Uterus (tissue), 3 donors: ENCODE measurements at regions not wholly inside any gene's neighbourhood (a gene's known extent, or its start where the extent isn't known, plus 50 kb on each side); places are given as distances from the start of the nearest gene placed in this dataset.
"Not testable (repeated sequence)": the region's sequence is repeated elsewhere in the genome, so short reads cannot be mapped to it uniquely, and the experiment has no call there.

Experiments
- DNase-seq, 2 donors: peaks; one replicate each; pipeline ENCODE4 v3.0.0-alpha.2; 2019 to 2020
- H3K27ac ChIP-seq, 2 donors: fragments of 200-600 bp; sonication (generic); 1 replicate in 1 of 2; 2 replicates in 1 of 2; pipeline ENCODE4 v1.5.1; 2016 to 2018
- H3K27me3 ChIP-seq, 2 donors: fragments of 200-600 bp; sonication (generic); one replicate each; pipeline ENCODE4 v1.5.1; 2018 to 2019; ENCODE audit warnings: control low read depth in 1 of 2
- H3K36me3 ChIP-seq, 2 donors: fragments of 200-600 bp; sonication (generic); one replicate each; pipeline ENCODE4 v1.5.1; 2019; ENCODE audit warnings: control low read depth in 1 of 2
- H3K4me1 ChIP-seq, 2 donors: fragments of 200-600 bp; sonication (generic); one replicate each; pipeline ENCODE4 v1.5.1; 2018 to 2019; ENCODE audit warnings: control low read depth in 1 of 2
- H3K4me3 ChIP-seq, 2 donors: fragments of 200-600 bp; sonication (generic); 1 replicate in 1 of 2; 2 replicates in 1 of 2; pipeline ENCODE4 v1.5.1; 2018 to 2019; ENCODE audit warnings: mild to moderate bottlenecking in 1 of 2
- H3K9me3 ChIP-seq, 2 donors: fragments of 200-600 bp; sonication (generic); one replicate each; pipeline ENCODE4 v1.5.1; 2019; ENCODE audit warnings: control low read depth in 1 of 2
- CTCF ChIP-seq, 4 experiments: fragments of 200-600 bp in 2 of 4; fragments of 450-650 bp in 2 of 4; sonication (generic) in 2 of 4; IDR thresholded peaks; one replicate each; pipeline ENCODE4 v1.5.1; 2016 to 2019; ENCODE audit warnings: antibody characterized with exemption in 4 of 4, mild to moderate bottlenecking in 2 of 4, moderate library complexity in 1 of 4
- POLR2A ChIP-seq, 2 donors: fragments of 450-650 bp; IDR thresholded peaks; one replicate each; pipeline ENCODE4 v1.6.1; 2016; ENCODE audit warnings: antibody characterized with exemption in 2 of 2, mild to moderate bottlenecking in 1 of 2, moderate library complexity in 1 of 2
- intact Hi-C: fragments of 100-400 bp; cut with DNase I; formaldehyde crosslinking; loops from one replicate; pipeline ENCODE4 v1.15.1; 2023; ENCODE audit warnings: low total_unique reads
- donor health status: DM: yes; HTN: yes; CAD: no.

DNA sequence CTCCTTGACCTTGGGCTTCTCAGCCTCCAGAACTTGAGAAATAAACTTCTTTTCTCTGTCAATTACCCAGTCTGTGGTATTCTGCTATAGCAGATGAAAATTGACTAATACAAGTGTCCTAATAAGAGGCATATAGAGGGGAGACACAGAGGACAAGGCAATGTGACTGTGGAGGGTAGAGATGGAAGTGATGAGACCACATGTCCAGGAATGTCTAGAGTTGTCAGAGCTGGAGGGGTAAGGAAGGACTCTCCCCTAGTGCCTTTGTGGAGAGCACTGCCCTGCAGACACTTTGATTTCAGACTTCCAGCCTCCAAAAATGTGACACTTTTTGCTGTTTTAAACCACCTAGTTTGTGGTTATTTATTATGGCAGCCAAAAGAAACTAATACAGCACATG, 74.4 kb downstream of the ACKR3 start:
- intact Hi-C loops, result no loop called here
- no peak for DNase-seq
- peak overlapping the region; percentile 76 to 91 for H3K27ac ChIP-seq

GRCh38 chr2:236644502-236644911, 74.9 kb downstream of the ACKR3 start:
- intact Hi-C loops, result no loop called here
- H3K9me3 ChIP-seq, result no peaks in the 10 kb centered on the region
- H3K4me3 ChIP-seq, result no peak overlapping the region
- H3K4me1 ChIP-seq, result no peaks in the 10 kb centered on the region
- peak in 1 of 2 donors; percentile 9 for DNase-seq
- TF ChIP-seq POLR2A (IDR thresholded peaks at IDR 0.05) (no peak), CTCF (IDR thresholded peaks at IDR 0.05) (no peak)
- no peaks in the 10 kb centered on the region for H3K36me3 ChIP-seq
- H3K27ac ChIP-seq, result no peak overlapping the region
- H3K27me3 ChIP-seq, result no peaks in the 10 kb centered on the region

More for the DNA sequence above, 74.4 kb downstream of the ACKR3 start:
- Histone ChIP-seq H3K9me3 (no peaks in the 10 kb centered on the region), H3K4me3 (no peak overlapping the region), H3K4me1 (no peaks in the 10 kb centered on the region), H3K27me3 (no peaks in the 10 kb centered on the region), H3K36me3 (no peaks in the 10 kb centered on the region)
- no peak for TF ChIP-seq CTCF (IDR thresholded peaks at IDR 0.05)
- no peak for TF ChIP-seq POLR2A (IDR thresholded peaks at IDR 0.05)

DNA sequence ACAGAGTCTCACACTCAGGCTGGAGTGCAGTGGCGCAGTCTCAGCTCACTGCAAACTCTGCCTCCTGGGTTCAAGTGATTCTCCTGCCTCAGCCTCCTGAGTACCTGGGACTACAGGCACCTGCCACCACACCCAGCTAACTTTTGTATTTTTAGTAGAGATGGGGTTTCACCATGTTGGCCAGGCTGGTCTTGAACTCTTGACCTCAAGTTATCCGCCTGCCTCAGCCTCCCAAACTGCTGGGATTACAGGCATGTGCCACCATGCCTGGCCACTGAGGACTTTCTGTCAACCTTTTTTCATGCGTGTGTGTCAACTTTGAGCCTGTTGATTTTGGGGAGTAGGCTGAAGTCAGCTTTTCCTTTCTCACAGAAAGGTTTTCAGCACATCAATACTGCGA, 75.5 kb downstream of the ACKR3 start:
- peak in 1 of 2 donors; percentile 6 for DNase-seq
- H3K27me3 ChIP-seq, H3K4me3 ChIP-seq, H3K27ac ChIP-seq, H3K36me3 ChIP-seq, H3K9me3 ChIP-seq, intact Hi-C loops, H3K4me1 ChIP-seq: not testable (repeated sequence)

DNA sequence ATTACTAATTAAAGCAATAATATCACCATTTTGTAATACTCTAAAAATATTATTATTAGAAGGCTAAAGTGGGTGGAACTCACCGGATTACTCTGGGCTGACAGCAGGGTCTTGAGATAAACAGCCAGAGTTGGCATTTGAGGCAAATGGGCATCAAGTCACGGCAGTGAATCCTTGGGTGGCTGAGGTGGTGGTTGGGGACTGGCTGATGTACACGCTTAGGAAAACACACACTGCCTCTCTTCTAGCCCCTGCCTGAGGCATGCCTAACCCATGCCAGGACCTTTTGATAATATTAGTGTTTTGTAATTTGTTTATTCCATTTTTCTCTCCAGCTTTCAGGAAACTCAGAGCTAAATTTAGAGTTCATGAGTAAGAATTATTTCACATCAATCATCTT, 76.8 kb downstream of the ACKR3 start:
- intact Hi-C loops, result no loop called here
- Histone ChIP-seq H3K36me3 (no peaks in the 10 kb centered on the region), H3K9me3 (no peaks in the 10 kb centered on the region), H3K4me3 (no peak overlapping the region), H3K27ac (no peak overlapping the region), H3K4me1 (no peaks in the 10 kb centered on the region), H3K27me3 (no peaks in the 10 kb centered on the region)
- DNase-seq, result peak in 1 of 2 donors; percentile 5
- TF ChIP-seq POLR2A (IDR thresholded peaks at IDR 0.05) (no peak), CTCF (IDR thresholded peaks at IDR 0.05) (no peak)

- no peaks in the 10 kb centered on the region for H3K9me3 ChIP-seq
- no peaks in the 10 kb centered on the region for H3K4me1 ChIP-seq
- H3K27ac ChIP-seq, result no peak overlapping the region
- H3K36me3 ChIP-seq, result no peaks in the 10 kb centered on the region
- TF ChIP-seq CTCF (IDR thresholded peaks at IDR 0.05) (no peak), POLR2A (IDR thresholded peaks at IDR 0.05) (no peak)
- intact Hi-C loops, result no loop called here
- H3K27me3 ChIP-seq, result no peaks in the 10 kb centered on the region
- DNase-seq, result peak in 1 of 2 donors; percentile 6
- no peak overlapping the region for H3K4me3 ChIP-seq
Measured at GRCh38 chr2:236646871-236647270, 77.2 kb downstream of the ACKR3 start.

GRCh38 chr2:236647621-236648020, 78.0 kb downstream of the ACKR3 start:
- DNase-seq, result peak in 1 of 2 donors; percentile 1
- H3K27me3 ChIP-seq, result no peaks in the 10 kb centered on the region
- no peaks in the 10 kb centered on the region for H3K9me3 ChIP-seq
- no peak overlapping the region for H3K4me3 ChIP-seq
- no peaks in the 10 kb centered on the region for H3K36me3 ChIP-seq
- H3K27ac ChIP-seq, result no peak overlapping the region
- H3K4me1 ChIP-seq, result no peaks in the 10 kb centered on the region
- intact Hi-C loops, result no loop called here
- TF ChIP-seq POLR2A (IDR thresholded peaks at IDR 0.05) (no peak), CTCF (IDR thresholded peaks at IDR 0.05) (no peak)
